Fibroblast of the aortic adventitia (primary cell): ENCODE measurements at regions not wholly inside any gene's neighbourhood (a gene's known extent, or its start where the extent isn't known, plus 50 kb on each side); places are given as distances from the start of the nearest gene placed in this dataset.

Source experiments
- DNase-seq: peaks from one replicate; pipeline ENCODE4 v3.0.0-alpha.2; 2010; ENCODE audit warnings: low read depth
- H3K4me3 ChIP-seq: 2 replicates; pipeline ENCODE4 v1.5.1; 2011; ENCODE audit warnings: low read depth, mild to moderate bottlenecking, control low read depth, low read length, moderate library complexity
- CTCF ChIP-seq: IDR thresholded peaks from 2 replicates; pipeline ENCODE4 v1.5.1; 2011; ENCODE audit warnings: mild to moderate bottlenecking, low read length, control low read depth, inconsistent platforms; ENCODE audit not compliant: insufficient read depth

GRCh38 chr6:85026021-85026420, 261.6 kb upstream of the TBX18 start:
- no peak overlapping the region for H3K4me3 ChIP-seq
- no peak for DNase-seq
- TF ChIP-seq CTCF = no peak

GRCh38 chr6:85023721-85024120, 259.3 kb upstream of the TBX18 start:
- H3K4me3 ChIP-seq = no peak overlapping the region
- no peak for DNase-seq
- no peak for TF ChIP-seq CTCF

GRCh38 chr6:85017352-85017751, 253.0 kb upstream of the TBX18 start:
- TF ChIP-seq CTCF = no peak
- no peak for DNase-seq
- H3K4me3 ChIP-seq = no peak overlapping the region

GRCh38 chr6:85016726-85017125, 252.3 kb upstream of the TBX18 start:
- H3K4me3 ChIP-seq = no peak overlapping the region
- no peak for TF ChIP-seq CTCF
- DNase-seq = no peak

- TF ChIP-seq CTCF = peak; percentile 86
- peak; percentile 61 for DNase-seq
- no peak overlapping the region for H3K4me3 ChIP-seq
Measured at GRCh38 chr6:85015396-85015990, 251.1 kb upstream of the TBX18 start.

GRCh38 chr6:85010865-85011264, 246.5 kb upstream of the TBX18 start:
- no peak for TF ChIP-seq CTCF
- DNase-seq = no peak
- no peak overlapping the region for H3K4me3 ChIP-seq
